Vagina (tissue), 2 donors: ENCODE measurements at regions not wholly inside any gene's neighbourhood (a gene's known extent, or its start where the extent isn't known, plus 50 kb on each side); places are given as distances from the start of the nearest gene placed in this dataset.

Experiments
- DNase-seq, 2 donors: peaks; one replicate each; pipeline ENCODE4 v3.0.0-alpha.2; 2017; ENCODE audit errors: extremely low spot score in 2 of 2
- H3K27ac ChIP-seq: fragments of 200-600 bp; sonication (generic); one replicate; pipeline ENCODE4 v1.5.1; 2019
- H3K27me3 ChIP-seq: fragments of 200-600 bp; sonication (generic); one replicate; pipeline ENCODE4 v1.5.1; 2019
- H3K36me3 ChIP-seq, 2 donors: fragments of 200-600 bp; sonication (generic); one replicate each; pipeline ENCODE4 v1.5.1; 2017 to 2019
- H3K4me1 ChIP-seq: fragments of 200-600 bp; sonication (generic); one replicate; pipeline ENCODE4 v1.5.1; 2019
- H3K4me3 ChIP-seq, 2 donors: fragments of 200-600 bp; sonication (generic); 1 replicate in 1 of 2; 2 replicates in 1 of 2; pipeline ENCODE4 v1.5.1; 2016 to 2019
- H3K9me3 ChIP-seq: fragments of 200-600 bp; sonication (generic); one replicate; pipeline ENCODE4 v1.5.1; 2019
- POLR2A ChIP-seq, 2 donors: fragments of 450-650 bp; IDR thresholded peaks; one replicate each; pipeline ENCODE4 v1.6.1; 2017; ENCODE audit warnings: antibody characterized with exemption in 2 of 2, mild to moderate bottlenecking in 2 of 2, moderate library complexity in 2 of 2
- POLR2AphosphoS5 ChIP-seq, 2 donors: sonication (generic); formaldehyde crosslinking; IDR thresholded peaks; one replicate each; pipeline ENCODE4 v1.9.0; 2017; ENCODE audit warnings: antibody characterized with exemption in 2 of 2, mild to moderate bottlenecking in 2 of 2, low read depth in 1 of 2; ENCODE audit not compliant: insufficient read depth in 1 of 2
- intact Hi-C: fragments of 100-400 bp; cut with DNase I; formaldehyde crosslinking; loops from one replicate; pipeline ENCODE4 v1.15.1; 2023
- TF ChIP-seq, protein P1 (sequence below), 3 experiments: fragments of 450-650 bp in 2 of 3; fragments of 200-600 bp in 1 of 3; sonication (generic) in 1 of 3; IDR thresholded peaks; one replicate each; pipeline ENCODE4 v1.5.1; 2017 to 2019; ENCODE audit warnings: antibody characterized with exemption in 3 of 3, mild to moderate bottlenecking in 2 of 3, moderate library complexity in 2 of 3

DNA sequence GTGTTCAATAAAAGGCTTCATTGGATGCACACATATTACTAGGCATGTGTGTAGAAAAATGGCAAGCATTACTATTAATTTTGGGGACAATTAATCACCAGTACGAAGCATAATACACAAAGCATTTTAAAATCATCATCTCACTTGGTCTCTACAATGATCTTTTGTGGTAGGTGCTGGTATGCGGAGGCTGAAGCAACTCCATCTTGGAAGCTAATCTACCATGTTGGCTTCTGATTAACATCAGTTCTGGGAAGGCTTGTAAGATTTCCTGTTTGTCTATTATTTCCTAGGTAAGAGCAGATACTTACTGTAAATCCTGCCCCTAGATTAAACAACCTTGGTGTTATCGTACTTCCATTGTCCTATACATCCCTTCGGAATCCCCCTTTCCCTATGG is 121.7 kb upstream of the RUNX1 start:
- Histone ChIP-seq H3K9me3 (no peaks in the 10 kb centered on the region), H3K27ac (no peak overlapping the region), H3K4me3 (no peak overlapping the region), H3K36me3 (no peaks in the 10 kb centered on the region), H3K27me3 (no peaks in the 10 kb centered on the region), H3K4me1 (no peaks in the 10 kb centered on the region)
- TF ChIP-seq, protein P1, sequence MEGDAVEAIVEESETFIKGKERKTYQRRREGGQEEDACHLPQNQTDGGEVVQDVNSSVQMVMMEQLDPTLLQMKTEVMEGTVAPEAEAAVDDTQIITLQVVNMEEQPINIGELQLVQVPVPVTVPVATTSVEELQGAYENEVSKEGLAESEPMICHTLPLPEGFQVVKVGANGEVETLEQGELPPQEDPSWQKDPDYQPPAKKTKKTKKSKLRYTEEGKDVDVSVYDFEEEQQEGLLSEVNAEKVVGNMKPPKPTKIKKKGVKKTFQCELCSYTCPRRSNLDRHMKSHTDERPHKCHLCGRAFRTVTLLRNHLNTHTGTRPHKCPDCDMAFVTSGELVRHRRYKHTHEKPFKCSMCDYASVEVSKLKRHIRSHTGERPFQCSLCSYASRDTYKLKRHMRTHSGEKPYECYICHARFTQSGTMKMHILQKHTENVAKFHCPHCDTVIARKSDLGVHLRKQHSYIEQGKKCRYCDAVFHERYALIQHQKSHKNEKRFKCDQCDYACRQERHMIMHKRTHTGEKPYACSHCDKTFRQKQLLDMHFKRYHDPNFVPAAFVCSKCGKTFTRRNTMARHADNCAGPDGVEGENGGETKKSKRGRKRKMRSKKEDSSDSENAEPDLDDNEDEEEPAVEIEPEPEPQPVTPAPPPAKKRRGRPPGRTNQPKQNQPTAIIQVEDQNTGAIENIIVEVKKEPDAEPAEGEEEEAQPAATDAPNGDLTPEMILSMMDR (IDR thresholded peaks at IDR 0.05): no peak
- TF ChIP-seq POLR2A (IDR thresholded peaks at IDR 0.05) (no peak), POLR2AphosphoS5 (IDR thresholded peaks at IDR 0.05; ENCODE audit: insufficient read depth in 1 of 2, low read depth in 1 of 2) (no peak)
- DNase-seq: no peak
- intact Hi-C loops: no loop called here

DNA sequence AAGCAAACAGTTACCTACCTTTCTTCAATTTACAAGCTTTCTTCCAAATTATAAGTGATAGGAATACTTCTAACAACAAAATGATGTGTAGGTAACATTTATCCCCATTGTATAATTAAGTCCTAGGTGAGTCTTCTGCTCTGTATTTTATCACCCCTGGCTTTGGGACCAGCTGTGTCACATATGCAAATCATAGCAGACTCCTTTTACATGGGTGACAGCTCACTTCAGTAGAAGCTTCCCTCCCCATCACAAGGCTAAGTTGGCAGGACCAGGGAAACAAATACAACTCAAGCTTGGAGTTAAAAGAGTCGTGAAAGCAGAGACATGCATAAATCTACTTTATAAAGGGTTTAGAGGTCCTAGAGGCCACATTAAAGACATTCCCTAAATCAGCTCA is 121.1 kb upstream of the RUNX1 start:
- intact Hi-C loops: no loop called here
- no peak for DNase-seq
- no peaks in the 10 kb centered on the region for H3K4me1 ChIP-seq
- no peak overlapping the region for H3K4me3 ChIP-seq
- no peak overlapping the region for H3K27ac ChIP-seq
- H3K36me3 ChIP-seq: no peaks in the 10 kb centered on the region
- no peaks in the 10 kb centered on the region for H3K27me3 ChIP-seq
- no peak for TF ChIP-seq POLR2A (IDR thresholded peaks at IDR 0.05)
- TF ChIP-seq, protein P1 (IDR thresholded peaks at IDR 0.05): no peak
- no peak for TF ChIP-seq POLR2AphosphoS5 (IDR thresholded peaks at IDR 0.05; ENCODE audit: insufficient read depth in 1 of 2, low read depth in 1 of 2)
- no peaks in the 10 kb centered on the region for H3K9me3 ChIP-seq

DNA sequence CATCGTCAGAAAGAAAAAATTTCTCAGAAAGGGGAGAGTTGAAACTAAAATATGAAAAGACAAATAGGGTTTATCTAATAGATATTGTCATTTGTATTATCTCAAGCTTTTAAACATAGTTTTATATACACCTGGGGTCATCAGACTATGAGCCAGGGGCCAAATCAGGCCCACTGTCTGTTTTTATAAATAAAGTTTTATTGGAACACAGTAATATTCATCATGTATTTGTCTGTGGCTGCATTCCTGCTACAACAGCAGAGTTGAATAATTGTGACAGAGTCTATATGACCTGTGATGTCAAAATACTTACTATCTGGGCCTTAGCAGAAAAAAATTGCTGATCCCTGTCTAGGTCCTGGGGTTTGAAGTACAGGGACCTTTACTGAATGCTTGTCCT is 120.5 kb upstream of the RUNX1 start:
- Histone ChIP-seq H3K36me3 (no peaks in the 10 kb centered on the region), H3K27ac (no peak overlapping the region), H3K9me3 (no peaks in the 10 kb centered on the region), H3K27me3 (no peaks in the 10 kb centered on the region), H3K4me1 (no peaks in the 10 kb centered on the region), H3K4me3 (no peak overlapping the region)
- TF ChIP-seq, protein P1 (IDR thresholded peaks at IDR 0.05): no peak
- TF ChIP-seq POLR2AphosphoS5 (IDR thresholded peaks at IDR 0.05; ENCODE audit: insufficient read depth in 1 of 2, low read depth in 1 of 2): no peak
- intact Hi-C loops: no loop called here
- no peak for DNase-seq

DNA sequence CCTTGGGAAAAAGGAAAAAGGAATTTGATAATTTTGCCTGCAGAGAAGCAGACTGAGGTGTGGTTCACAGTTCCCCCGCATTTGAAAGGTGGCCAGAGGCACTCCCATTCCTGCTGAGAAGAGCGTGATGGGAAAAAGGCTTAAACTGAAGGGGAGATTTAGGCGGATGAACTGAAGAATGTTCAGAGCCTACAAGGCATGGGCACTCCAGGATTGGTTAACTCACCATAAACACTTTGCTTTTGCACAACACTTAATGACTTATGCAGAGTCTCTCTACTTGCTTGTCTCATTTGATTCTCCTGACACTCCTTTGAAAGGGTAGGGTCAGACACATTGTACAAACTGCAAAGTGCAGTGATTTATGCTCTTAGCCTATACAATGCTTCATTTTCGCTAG is 119.6 kb upstream of the RUNX1 start:
- TF ChIP-seq POLR2A (IDR thresholded peaks at IDR 0.05): no peak
- TF ChIP-seq, protein P1 (IDR thresholded peaks at IDR 0.05): no peak
- no peak for TF ChIP-seq POLR2AphosphoS5 (IDR thresholded peaks at IDR 0.05; ENCODE audit: insufficient read depth in 1 of 2, low read depth in 1 of 2)
- Histone ChIP-seq H3K9me3 (no peaks in the 10 kb centered on the region), H3K27me3 (no peaks in the 10 kb centered on the region), H3K4me3 (no peak overlapping the region), H3K27ac (no peak overlapping the region), H3K4me1 (no peaks in the 10 kb centered on the region), H3K36me3 (no peaks in the 10 kb centered on the region)
- DNase-seq: no peak
- intact Hi-C loops: no loop called here

DNA sequence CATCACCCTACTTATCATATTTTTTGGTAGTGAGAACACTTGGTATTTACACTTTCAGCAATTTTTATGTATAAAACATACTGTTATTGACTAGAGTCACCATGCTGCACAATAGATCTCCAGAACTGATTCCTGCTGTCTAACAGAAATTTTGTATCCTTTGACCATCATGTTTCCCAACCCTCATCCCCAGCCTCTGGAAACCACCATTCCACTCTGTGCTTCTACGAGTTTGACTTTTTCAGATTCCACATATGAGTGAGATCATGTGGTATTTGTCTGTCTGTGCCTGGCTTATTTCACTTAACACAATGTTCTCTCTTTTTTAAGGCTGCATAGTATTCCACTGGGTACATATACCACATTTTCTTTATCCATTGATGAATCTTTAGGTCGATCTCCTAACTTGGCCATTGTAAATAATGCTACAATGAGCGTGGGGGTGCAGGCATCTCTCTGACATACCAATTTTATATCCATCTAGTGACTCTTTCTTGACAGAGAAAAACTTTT is 115.9 kb upstream of the RUNX1 start:
- DNase-seq: no peak
- Histone ChIP-seq H3K27me3 (no peaks in the 10 kb centered on the region), H3K4me3 (no peak overlapping the region), H3K9me3 (no peaks in the 10 kb centered on the region), H3K27ac (no peak overlapping the region), H3K4me1 (no peaks in the 10 kb centered on the region), H3K36me3 (no peaks in the 10 kb centered on the region)
- TF ChIP-seq, protein P1 (IDR thresholded peaks at IDR 0.05): no peak
- TF ChIP-seq POLR2A (IDR thresholded peaks at IDR 0.05): no peak
- no peak for TF ChIP-seq POLR2AphosphoS5 (IDR thresholded peaks at IDR 0.05; ENCODE audit: insufficient read depth in 1 of 2, low read depth in 1 of 2)
- intact Hi-C loops: no loop called here
